ENCODE measurements at regions not wholly inside any gene's neighbourhood (a gene's known extent, or its start where the extent isn't known, plus 50 kb on each side); places are given as distances from the start of the nearest gene placed in this dataset.

GRCh38 chr2:78263571-78263970, 741.4 kb upstream of the LRRTM4 start:
- H3K4me1 ChIP-seq (ENCODE audit: control insufficient read depth, extremely low read depth, insufficient read depth, low read length) = no peaks in the 10 kb centered on the region
- no peak for DNase-seq (ENCODE audit: low read depth in 2 of 2)
- H3K4me3 ChIP-seq (replicated peaks in 1 of 4; ENCODE audit: control extremely low read depth in 1 of 4, insufficient read depth in 1 of 4, low read depth in 3 of 4, low read length in 4 of 4) = no peak overlapping the region
- H4K20me1 ChIP-seq (ENCODE audit: control insufficient read depth, extremely low read depth, insufficient read depth, low read length) = no peaks in the 10 kb centered on the region
- H3K9ac ChIP-seq (ENCODE audit: insufficient read depth, low read length) = no peak overlapping the region
- TF ChIP-seq CTCF (conservative IDR thresholded peaks at IDR 0.05 in 1 of 2, IDR thresholded peaks at IDR 0.05 in 1 of 2; ENCODE audit: low read depth in 1 of 2, low read length in 2 of 2) = no peak
- TF ChIP-seq EZH2 (IDR thresholded peaks at IDR 0.05; ENCODE audit: low read length, missing control alignments) = no peak
- no peak overlapping the region for H2AFZ ChIP-seq (ENCODE audit: low read length)
- no peaks in the 10 kb centered on the region for H3K27me3 ChIP-seq (ENCODE audit: control insufficient read depth, insufficient read depth, low read length)
- H3K36me3 ChIP-seq (ENCODE audit: control insufficient read depth, insufficient read depth, low read length) = no peaks in the 10 kb centered on the region
- H3K27ac ChIP-seq (ENCODE audit: insufficient read depth, low read length) = no peak overlapping the region
- no peak overlapping the region for H3K4me2 ChIP-seq (ENCODE audit: extremely low read depth, insufficient read depth, low read length)
- no peaks in the 10 kb centered on the region for H3K9me3 ChIP-seq (ENCODE audit: control insufficient read depth, insufficient read depth, low read depth, low read length)
- H3K79me2 ChIP-seq (ENCODE audit: control insufficient read depth, insufficient read depth, low read length) = no peaks in the 10 kb centered on the region

DNA sequence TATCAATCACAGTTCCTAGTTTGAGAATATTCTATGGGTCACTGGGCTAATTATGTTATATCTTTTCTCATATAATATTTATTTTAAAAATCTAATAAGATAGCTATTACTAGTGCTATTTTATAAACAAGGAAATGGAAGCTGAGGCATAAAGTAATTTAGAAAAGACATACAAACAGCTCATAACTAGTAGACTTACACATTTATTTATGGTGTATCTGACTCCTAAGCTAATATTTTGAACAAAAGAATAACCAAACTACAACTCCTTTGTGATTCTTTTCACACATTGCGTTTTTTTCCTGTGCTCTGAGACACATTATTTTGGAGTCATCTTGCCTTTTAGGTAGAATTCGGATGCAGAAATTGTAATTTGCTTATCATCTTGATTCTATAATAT, 742.0 kb upstream of the LRRTM4 start:
- no peak overlapping the region for H3K4me2 ChIP-seq (ENCODE audit: extremely low read depth, insufficient read depth, low read length)
- no peaks in the 10 kb centered on the region for H3K27me3 ChIP-seq (ENCODE audit: control insufficient read depth, insufficient read depth, low read length)
- no peaks in the 10 kb centered on the region for H3K79me2 ChIP-seq (ENCODE audit: control insufficient read depth, insufficient read depth, low read length)
- no peaks in the 10 kb centered on the region for H3K4me1 ChIP-seq (ENCODE audit: control insufficient read depth, extremely low read depth, insufficient read depth, low read length)
- no peaks in the 10 kb centered on the region for H4K20me1 ChIP-seq (ENCODE audit: control insufficient read depth, extremely low read depth, insufficient read depth, low read length)
- H3K4me3 ChIP-seq (replicated peaks in 1 of 4; ENCODE audit: control extremely low read depth in 1 of 4, insufficient read depth in 1 of 4, low read depth in 3 of 4, low read length in 4 of 4) = no peak overlapping the region
- TF ChIP-seq EZH2 (IDR thresholded peaks at IDR 0.05; ENCODE audit: low read length, missing control alignments) = no peak
- TF ChIP-seq CTCF (conservative IDR thresholded peaks at IDR 0.05 in 1 of 2, IDR thresholded peaks at IDR 0.05 in 1 of 2; ENCODE audit: low read depth in 1 of 2, low read length in 2 of 2) = no peak
- no peak overlapping the region for H3K27ac ChIP-seq (ENCODE audit: insufficient read depth, low read length)
- H2AFZ ChIP-seq (ENCODE audit: low read length) = no peak overlapping the region
- no peaks in the 10 kb centered on the region for H3K36me3 ChIP-seq (ENCODE audit: control insufficient read depth, insufficient read depth, low read length)
- H3K9ac ChIP-seq (ENCODE audit: insufficient read depth, low read length) = no peak overlapping the region
- H3K9me3 ChIP-seq (ENCODE audit: control insufficient read depth, insufficient read depth, low read depth, low read length) = no peaks in the 10 kb centered on the region
- DNase-seq (ENCODE audit: low read depth in 2 of 2) = no peak

DNA sequence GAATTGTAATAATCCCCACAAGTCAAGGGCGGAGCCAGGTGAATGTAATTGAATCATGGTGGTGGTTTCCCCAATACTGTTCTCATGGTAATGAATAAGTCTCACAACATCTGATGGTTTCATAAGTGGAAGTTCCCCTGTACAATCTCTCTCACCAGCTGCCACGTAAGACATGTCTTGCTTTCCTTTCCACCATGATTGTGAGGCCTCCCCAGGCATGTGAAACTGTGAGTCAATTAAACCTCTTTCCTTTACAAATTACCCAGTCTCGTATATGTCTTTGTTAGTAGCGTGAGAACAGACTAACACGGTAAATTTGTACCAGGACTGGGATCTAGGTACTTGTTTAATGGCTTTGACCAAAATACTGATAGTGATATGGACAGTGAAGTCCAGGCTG, 744.3 kb upstream of the REG3G start:
- H3K9me3 ChIP-seq (ENCODE audit: control insufficient read depth, insufficient read depth, low read depth, low read length) = no peaks in the 10 kb centered on the region
- H3K4me2 ChIP-seq (ENCODE audit: extremely low read depth, insufficient read depth, low read length) = no peak overlapping the region
- no peak overlapping the region for H2AFZ ChIP-seq (ENCODE audit: low read length)
- no peaks in the 10 kb centered on the region for H3K27me3 ChIP-seq (ENCODE audit: control insufficient read depth, insufficient read depth, low read length)
- H3K79me2 ChIP-seq (ENCODE audit: control insufficient read depth, insufficient read depth, low read length) = no peaks in the 10 kb centered on the region
- no peak overlapping the region for H3K4me3 ChIP-seq (replicated peaks in 1 of 4; ENCODE audit: control extremely low read depth in 1 of 4, insufficient read depth in 1 of 4, low read depth in 3 of 4, low read length in 4 of 4)
- H3K4me1 ChIP-seq (ENCODE audit: control insufficient read depth, extremely low read depth, insufficient read depth, low read length) = no peaks in the 10 kb centered on the region
- no peak overlapping the region for H3K9ac ChIP-seq (ENCODE audit: insufficient read depth, low read length)
- no peak overlapping the region for H3K27ac ChIP-seq (ENCODE audit: insufficient read depth, low read length)
- no peak for DNase-seq (ENCODE audit: low read depth in 2 of 2)
- no peaks in the 10 kb centered on the region for H3K36me3 ChIP-seq (ENCODE audit: control insufficient read depth, insufficient read depth, low read length)
- no peak for TF ChIP-seq EZH2 (IDR thresholded peaks at IDR 0.05; ENCODE audit: low read length, missing control alignments)
- TF ChIP-seq CTCF (conservative IDR thresholded peaks at IDR 0.05 in 1 of 2, IDR thresholded peaks at IDR 0.05 in 1 of 2; ENCODE audit: low read depth in 1 of 2, low read length in 2 of 2) = no peak
- H4K20me1 ChIP-seq (ENCODE audit: control insufficient read depth, extremely low read depth, insufficient read depth, low read length) = no peaks in the 10 kb centered on the region
